ENCODE measurements at regions not wholly inside any gene's neighbourhood (a gene's known extent, or its start where the extent isn't known, plus 50 kb on each side); places are given as distances from the start of the nearest gene placed in this dataset.

GRCh38 chr13:103676329-103676728, 610.1 kb upstream of the SLC10A2 start:
- H3K4me1 ChIP-seq (ENCODE audit: insufficient read depth) = no peaks in the 10 kb centered on the region
- H3K27ac Mint-ChIP-seq = no peak overlapping the region
- H3K9me3 Mint-ChIP-seq = no peaks in the 10 kb centered on the region
- H3K4me3 Mint-ChIP-seq = no peak overlapping the region
- no peak overlapping the region for H3K4me3 ChIP-seq
- no peaks in the 10 kb centered on the region for H3K4me1 Mint-ChIP-seq
- no peak for DNase-seq (ENCODE audit: low spot score)
- ATAC-seq = no peak
- H4K20me1 ChIP-seq (replicated peaks; ENCODE audit: insufficient read depth) = no peaks in the 10 kb centered on the region
- no peaks in the 10 kb centered on the region for H3K79me2 ChIP-seq (replicated peaks; ENCODE audit: insufficient read depth)
- H3K27ac ChIP-seq (ENCODE audit: low read depth) = no peak overlapping the region
- no peaks in the 10 kb centered on the region for H3K36me3 Mint-ChIP-seq (ENCODE audit: low read depth)
- no peak overlapping the region for H2AFZ ChIP-seq
- no peaks in the 10 kb centered on the region for H3K27me3 Mint-ChIP-seq (ENCODE audit: insufficient read depth, low read depth, poor library complexity)
- no peak for TF ChIP-seq CTCF (conservative IDR thresholded peaks at IDR 0.05; ENCODE audit: low read depth in 2 of 2)
- no peak for TF ChIP-seq NANOG (IDR thresholded peaks at IDR 0.05; ENCODE audit: borderline replicate concordance)
- TF ChIP-seq ZNF462 (CRISPR knock-in tag; IDR thresholded peaks at IDR 0.05) = no peak
- TF ChIP-seq EZH2phosphoT487 (IDR thresholded peaks at IDR 0.05; ENCODE audit: unreplicated experiment) = no peak
- H3K27me3 ChIP-seq (ENCODE audit: insufficient read depth) = no peaks in the 10 kb centered on the region
- no peaks in the 10 kb centered on the region for H3K9me2 ChIP-seq (ENCODE audit: insufficient read depth)
- no peaks in the 10 kb centered on the region for H3K36me3 ChIP-seq (ENCODE audit: insufficient read depth)
- no peak overlapping the region for H3K4me2 ChIP-seq
- H3F3A ChIP-seq (replicated peaks; ENCODE audit: low read depth) = no peaks in the 10 kb centered on the region

GRCh38 chr13:103671547-103671946, 605.3 kb upstream of the SLC10A2 start:
- Histone ChIP-seq H3F3A (replicated peaks; ENCODE audit: low read depth) (no peaks in the 10 kb centered on the region), H4K20me1 (replicated peaks; ENCODE audit: insufficient read depth) (no peaks in the 10 kb centered on the region), H3K79me2 (replicated peaks; ENCODE audit: insufficient read depth) (no peaks in the 10 kb centered on the region), H3K4me1 (ENCODE audit: insufficient read depth) (no peaks in the 10 kb centered on the region), H3K4me3 (no peak overlapping the region), H2AFZ (no peak overlapping the region), H3K36me3 (ENCODE audit: insufficient read depth) (no peaks in the 10 kb centered on the region), H3K27ac (ENCODE audit: low read depth) (no peak overlapping the region), H3K27me3 (ENCODE audit: insufficient read depth) (no peaks in the 10 kb centered on the region), H3K4me2 (no peak overlapping the region), H3K9me2 (ENCODE audit: insufficient read depth) (no peaks in the 10 kb centered on the region)
- no peak overlapping the region for H3K27ac Mint-ChIP-seq
- ATAC-seq (no peak), DNase-seq (ENCODE audit: low spot score) (no peak)
- no peaks in the 10 kb centered on the region for H3K9me3 Mint-ChIP-seq
- no peak overlapping the region for H3K4me3 Mint-ChIP-seq
- no peaks in the 10 kb centered on the region for H3K4me1 Mint-ChIP-seq
- no peaks in the 10 kb centered on the region for H3K36me3 Mint-ChIP-seq (ENCODE audit: low read depth)
- no peaks in the 10 kb centered on the region for H3K27me3 Mint-ChIP-seq (ENCODE audit: insufficient read depth, low read depth, poor library complexity)
- TF ChIP-seq EZH2phosphoT487 (IDR thresholded peaks at IDR 0.05; ENCODE audit: unreplicated experiment) (no peak), CREB1 (CRISPR knock-in tag; IDR thresholded peaks at IDR 0.05; ENCODE audit: low read depth) (no peak), POLR2AphosphoS5 (IDR thresholded peaks at IDR 0.05; ENCODE audit: low read depth) (no peak), STAT1 (IDR thresholded peaks at IDR 0.05; ENCODE audit: unreplicated experiment) (no peak), EZH2 (IDR thresholded peaks at IDR 0.05; ENCODE audit: low read depth, unreplicated experiment) (no peak), JUNB (IDR thresholded peaks at IDR 0.05; ENCODE audit: unreplicated experiment) (no peak), ZNF114 (CRISPR knock-in tag; IDR thresholded peaks at IDR 0.05) (no peak), NANOG (IDR thresholded peaks at IDR 0.05; ENCODE audit: borderline replicate concordance) (no peak), REST (IDR thresholded peaks at IDR 0.05; ENCODE audit: unreplicated experiment) (no peak)

All from GM23338 (cell line).